Mesenchymal stem cell (in vitro differentiated cells and primary cell): ENCODE measurements at regions not wholly inside any gene's neighbourhood (a gene's known extent, or its start where the extent isn't known, plus 50 kb on each side); places are given as distances from the start of the nearest gene placed in this dataset.
A peak's percentile ranks its signal among the peaks of the same experiment; 100 is the strongest.

Experiments
- DNase-seq: peaks from one replicate; pipeline ENCODE4 v3.0.0-alpha.2; 2013
- H2AFZ ChIP-seq: one replicate; pipeline ENCODE4 v1.6.1; 2013; ENCODE audit warnings: low read depth, mild to moderate bottlenecking, control low read depth, inconsistent platforms, low read length, moderate library complexity
- H2AK5ac ChIP-seq: 2 replicates; pipeline ENCODE4 v1.6.1; 2013; ENCODE audit warnings: low read length, moderate library complexity, mild to moderate bottlenecking, inconsistent platforms; ENCODE audit not compliant: severe bottlenecking
- H2BK120ac ChIP-seq: one replicate; pipeline ENCODE4 v1.6.1; 2013; ENCODE audit warnings: low read depth, mild to moderate bottlenecking, inconsistent platforms, low read length, moderate library complexity
- H2BK12ac ChIP-seq, 2 experiments: one replicate each; pipeline ENCODE4 v1.6.1; 2013; ENCODE audit warnings: inconsistent platforms in 2 of 2, low read length in 2 of 2, mild to moderate bottlenecking in 2 of 2, moderate library complexity in 2 of 2, control low read depth in 1 of 2
- H2BK15ac ChIP-seq: one replicate; pipeline ENCODE4 v1.6.1; 2013; ENCODE audit warnings: mild to moderate bottlenecking, low read depth, inconsistent platforms; ENCODE audit not compliant: poor library complexity, severe bottlenecking
- H2BK5ac ChIP-seq: 2 replicates; pipeline ENCODE4 v1.6.1; 2013; ENCODE audit warnings: low read depth, mild to moderate bottlenecking, low read length, control low read depth, inconsistent platforms; ENCODE audit not compliant: poor library complexity, severe bottlenecking
- H3K14ac ChIP-seq, 2 experiments: one replicate each; pipeline ENCODE4 v1.6.1; 2013; ENCODE audit warnings: inconsistent platforms in 2 of 2, low read length in 2 of 2, control low read depth in 1 of 2, mild to moderate bottlenecking in 1 of 2, moderate library complexity in 1 of 2
- H3K18ac ChIP-seq, 2 experiments: one replicate each; pipeline ENCODE4 v1.6.1; 2013; ENCODE audit warnings: inconsistent platforms in 2 of 2, low read length in 2 of 2, control low read depth in 1 of 2, low read depth in 1 of 2, mild to moderate bottlenecking in 1 of 2
- H3K23ac ChIP-seq, 2 experiments: one replicate each; pipeline ENCODE4 v1.6.1; 2013; ENCODE audit warnings: inconsistent platforms in 2 of 2, low read length in 2 of 2, mild to moderate bottlenecking in 2 of 2, moderate library complexity in 2 of 2, control low read depth in 1 of 2
- H3K27ac ChIP-seq: 2 replicates; pipeline ENCODE4 v1.5.1; 2013; ENCODE audit warnings: mild to moderate bottlenecking, moderate library complexity, low read length, control low read depth, inconsistent platforms; ENCODE audit not compliant: poor library complexity, severe bottlenecking
- H3K27me3 ChIP-seq, 2 experiments: 2 replicates each; pipeline versions ENCODE4 v1.6.1 to v1.7.0; 2013; ENCODE audit warnings: low read length in 2 of 2, mild to moderate bottlenecking in 2 of 2, moderate library complexity in 2 of 2, control low read depth in 1 of 2, inconsistent platforms in 1 of 2; ENCODE audit not compliant: control insufficient read depth in 1 of 2, insufficient read depth in 1 of 2
- H3K36me3 ChIP-seq, 2 experiments: 2 replicates each; pipeline versions ENCODE4 v1.6.1 to v1.7.0; 2013; ENCODE audit warnings: low read length in 2 of 2, control low read depth in 1 of 2, inconsistent platforms in 1 of 2, low read depth in 1 of 2, mild to moderate bottlenecking in 1 of 2; ENCODE audit not compliant: insufficient read depth in 2 of 2, control insufficient read depth in 1 of 2
- H3K4ac ChIP-seq, 2 experiments: one replicate each; pipeline ENCODE4 v1.6.1; 2013; ENCODE audit warnings: inconsistent platforms in 2 of 2, low read length in 2 of 2, mild to moderate bottlenecking in 2 of 2, moderate library complexity in 2 of 2, control low read depth in 1 of 2, low read depth in 1 of 2
- H3K4me1 ChIP-seq: 2 replicates; pipeline ENCODE4 v1.6.1; 2013; ENCODE audit warnings: low read depth, low read length, control low read depth; ENCODE audit not compliant: control insufficient read depth, insufficient read depth
- H3K4me2 ChIP-seq: 2 replicates; pipeline ENCODE4 v1.6.1; 2013; ENCODE audit warnings: low read length, mild to moderate bottlenecking, inconsistent platforms; ENCODE audit not compliant: poor library complexity, severe bottlenecking
- H3K4me3 ChIP-seq, 2 experiments: 2 replicates each; pipeline versions ENCODE4 v1.5.1 to v1.7.0; 2013; ENCODE audit warnings: low read length in 2 of 2, mild to moderate bottlenecking in 2 of 2, control low read depth in 1 of 2, low read depth in 1 of 2; ENCODE audit not compliant: insufficient read depth in 1 of 2
- H3K79me1 ChIP-seq: replicated peaks from 2 replicates; pipeline ENCODE4 v1.6.1; 2013; ENCODE audit warnings: mild to moderate bottlenecking, control low read depth, low read length, inconsistent platforms; ENCODE audit not compliant: poor library complexity, severe bottlenecking
- H3K9ac ChIP-seq: 2 replicates; pipeline ENCODE4 v1.7.0; 2013; ENCODE audit warnings: mild to moderate bottlenecking, low read length, moderate library complexity
- H3K9me3 ChIP-seq: 2 replicates; pipeline ENCODE4 v1.7.0; 2013; ENCODE audit warnings: mild to moderate bottlenecking, low read length; ENCODE audit not compliant: control insufficient read depth
- H4K8ac ChIP-seq: one replicate; pipeline ENCODE4 v1.6.1; 2013; ENCODE audit warnings: inconsistent platforms, mild to moderate bottlenecking, low read length, moderate library complexity
- H4K91ac ChIP-seq: one replicate; pipeline ENCODE4 v1.6.1; 2013; ENCODE audit warnings: mild to moderate bottlenecking, low read length, inconsistent platforms
- WGBS: methylation state at CpG from one replicate; pipeline ENCODE4 v1.1.7; 2013; ENCODE audit warnings: mixed read lengths; 5-methylcytosine and 5-hydroxymethylcytosine counted together

DNA sequence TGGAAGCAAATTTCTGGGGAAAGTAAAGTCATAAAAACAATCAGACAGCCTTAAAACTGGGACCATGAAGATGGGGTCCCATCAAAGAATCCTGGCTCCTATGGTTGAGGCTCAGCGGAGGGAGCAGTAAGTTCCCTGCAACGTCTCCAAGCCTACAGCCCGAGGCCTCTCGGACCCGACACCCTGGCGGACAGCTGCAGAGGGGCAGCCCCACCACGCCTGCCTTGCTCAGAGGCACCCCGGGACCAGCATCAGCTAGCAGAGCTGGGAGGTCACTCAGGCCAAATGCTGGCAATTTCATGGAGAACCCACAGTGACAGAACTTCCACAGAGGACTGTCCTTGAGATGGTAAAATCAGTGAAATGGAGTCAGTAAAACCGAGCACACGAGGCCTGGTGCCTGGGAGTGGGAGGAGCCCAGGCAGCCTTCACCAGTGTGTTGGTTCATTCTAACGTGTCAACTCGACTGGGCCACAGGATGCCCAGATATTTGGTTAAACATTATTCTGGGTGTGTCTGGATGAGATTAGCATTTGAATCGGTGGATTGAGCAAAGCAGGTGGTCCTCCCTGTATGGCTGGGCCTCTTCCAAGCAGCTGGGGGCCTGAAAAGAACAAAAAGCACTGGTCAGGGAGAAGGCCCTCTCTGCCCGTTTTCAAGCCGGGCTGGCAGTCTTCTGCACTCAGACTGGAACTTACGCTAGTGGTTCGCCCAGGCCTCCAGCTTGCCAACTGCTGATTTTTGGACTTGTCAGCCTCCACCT is 96.2 kb upstream of the INSIG1 start:
- 87% methylated on average over 17 of the region's 17 CpGs for WGBS
- Histone ChIP-seq H3K36me3 (no peaks in the 10 kb centered on the region), H4K91ac (no peak overlapping the region)

GRCh38 chr7:155202106-155202871 is 95.4 kb upstream of the INSIG1 start:
- no peaks in the 10 kb centered on the region for H3K79me1 ChIP-seq
- DNase-seq: no peak
- 91% methylated on average over 15 of the region's 15 CpGs for WGBS
- H3K4ac ChIP-seq: no peak overlapping the region
- H3K23ac ChIP-seq: no peak overlapping the region
- H4K8ac ChIP-seq: no peak overlapping the region
- no peak overlapping the region for H2BK5ac ChIP-seq
- H3K4me1 ChIP-seq: peaks cover 47% of the 10 kb centered on the region
- peak overlapping the region in 1 of 2 experiments; percentile 17 for H2BK12ac ChIP-seq
- no peak overlapping the region for H2BK120ac ChIP-seq
- no peak overlapping the region for H3K14ac ChIP-seq
- H2BK15ac ChIP-seq: peak overlapping the region; percentile 19
- H4K91ac ChIP-seq: no peak overlapping the region
- no peak overlapping the region for H3K27ac ChIP-seq
- H3K9ac ChIP-seq: no peak overlapping the region
- no peak overlapping the region for H3K4me2 ChIP-seq
- H2AFZ ChIP-seq: no peak overlapping the region
- no peaks in the 10 kb centered on the region for H3K36me3 ChIP-seq
- H3K4me3 ChIP-seq: no peak overlapping the region
- peaks cover 3% of the 10 kb centered on the region for H3K9me3 ChIP-seq
- no peak overlapping the region for H3K18ac ChIP-seq
- H2AK5ac ChIP-seq: peak overlapping the region; percentile 23
- H3K27me3 ChIP-seq: no peaks in the 10 kb centered on the region

More for the DNA sequence above, 96.2 kb upstream of the INSIG1 start:
- Histone ChIP-seq H2BK15ac (no peak overlapping the region), H3K27ac (no peak overlapping the region), H2BK12ac (no peak overlapping the region), H2AK5ac (no peak overlapping the region), H3K4me3 (no peak overlapping the region), H2AFZ (no peak overlapping the region), H2BK5ac (no peak overlapping the region), H4K8ac (no peak overlapping the region), H2BK120ac (no peak overlapping the region), H3K27me3 (no peaks in the 10 kb centered on the region), H3K18ac (no peak overlapping the region), H3K4me1 (peaks cover 45% of the 10 kb centered on the region), H3K23ac (no peak overlapping the region), H3K9ac (no peak overlapping the region), H3K79me1 (no peaks in the 10 kb centered on the region), H3K9me3 (peaks cover 10% of the 10 kb centered on the region), H3K4me2 (no peak overlapping the region), H3K4ac (no peak overlapping the region), H3K14ac (no peak overlapping the region)
- DNase-seq: no peak

DNA sequence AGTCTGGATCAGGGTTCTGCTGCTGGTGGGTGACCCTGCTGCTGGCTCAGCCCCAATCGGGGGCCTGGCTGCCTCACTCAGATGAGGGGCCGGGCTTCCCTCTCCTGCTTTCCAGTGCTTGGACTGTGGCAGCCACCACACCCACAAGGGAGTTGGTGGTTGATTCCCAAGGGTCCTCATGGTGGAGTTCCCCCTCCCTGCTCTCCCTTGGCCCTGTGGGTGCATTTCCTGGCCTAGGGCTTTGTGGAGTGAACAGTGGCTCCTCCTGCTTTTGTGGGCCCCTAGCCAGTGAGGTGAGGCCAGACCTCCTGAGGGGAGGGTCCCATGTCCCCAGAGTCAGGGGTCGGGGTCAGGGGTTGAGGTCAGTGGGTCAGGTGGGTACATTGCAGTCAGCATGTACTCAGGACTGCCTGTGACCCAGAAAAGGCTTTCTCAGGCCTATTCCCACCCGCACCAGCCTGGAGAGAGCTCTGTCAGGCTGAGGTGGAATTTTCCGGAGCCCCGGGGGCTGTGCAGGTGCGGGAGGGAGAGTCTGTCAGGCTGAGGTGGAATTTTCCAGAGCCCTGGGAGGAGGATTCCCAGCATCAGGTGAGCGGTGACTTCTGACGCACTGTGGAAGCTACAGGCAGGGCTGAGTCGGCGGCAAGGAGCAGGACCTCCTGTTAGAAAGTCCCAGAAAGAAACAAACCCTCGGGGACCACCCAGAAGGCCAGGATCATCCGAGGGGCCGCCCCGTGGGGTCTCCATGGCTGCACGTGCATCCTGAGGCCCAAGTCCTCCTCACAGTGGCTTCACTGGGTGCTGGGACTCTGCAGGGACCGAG is 94.4 kb upstream of the INSIG1 start:
- no peaks in the 10 kb centered on the region for H3K36me3 ChIP-seq
- no peaks in the 10 kb centered on the region for H3K27me3 ChIP-seq
- no peaks in the 10 kb centered on the region for H3K79me1 ChIP-seq
- no peak overlapping the region for H3K4ac ChIP-seq
- H3K23ac ChIP-seq: no peak overlapping the region
- H3K9me3 ChIP-seq: no peaks in the 10 kb centered on the region
- no peak overlapping the region for H2BK5ac ChIP-seq
- H3K14ac ChIP-seq: no peak overlapping the region
- H2AK5ac ChIP-seq: peak overlapping the region; percentile 58
- H2BK15ac ChIP-seq: peak overlapping the region; percentile 44
- H2BK12ac ChIP-seq: peak overlapping the region in 1 of 2 experiments; percentile 68
- no peak overlapping the region for H3K4me2 ChIP-seq
- no peak overlapping the region for H2BK120ac ChIP-seq
- no peak for DNase-seq
- no peak overlapping the region for H3K27ac ChIP-seq
- H4K91ac ChIP-seq: no peak overlapping the region
- no peak overlapping the region for H2AFZ ChIP-seq
- H3K9ac ChIP-seq: no peak overlapping the region
- no peak overlapping the region for H4K8ac ChIP-seq
- peaks cover 49% of the 10 kb centered on the region for H3K4me1 ChIP-seq
- 93% methylated on average over 17 of the region's 17 CpGs for WGBS
- no peak overlapping the region for H3K18ac ChIP-seq
- no peak overlapping the region for H3K4me3 ChIP-seq
